Activated CD4-positive, alpha-beta T cell treated with anti-CD3 and anti-CD28 coated beads for 4 hours (primary cell): ENCODE measurements at regions not wholly inside any gene's neighbourhood (a gene's known extent, or its start where the extent isn't known, plus 50 kb on each side); places are given as distances from the start of the nearest gene placed in this dataset.
"Not testable (repeated sequence)": the region's sequence is repeated elsewhere in the genome, so short reads cannot be mapped to it uniquely, and the experiment has no call there.

ENCODE experiments used
- DNase-seq, 2 donors: peaks; one replicate each; pipeline ENCODE4 v3.0.0-alpha.2; 2020

DNA sequence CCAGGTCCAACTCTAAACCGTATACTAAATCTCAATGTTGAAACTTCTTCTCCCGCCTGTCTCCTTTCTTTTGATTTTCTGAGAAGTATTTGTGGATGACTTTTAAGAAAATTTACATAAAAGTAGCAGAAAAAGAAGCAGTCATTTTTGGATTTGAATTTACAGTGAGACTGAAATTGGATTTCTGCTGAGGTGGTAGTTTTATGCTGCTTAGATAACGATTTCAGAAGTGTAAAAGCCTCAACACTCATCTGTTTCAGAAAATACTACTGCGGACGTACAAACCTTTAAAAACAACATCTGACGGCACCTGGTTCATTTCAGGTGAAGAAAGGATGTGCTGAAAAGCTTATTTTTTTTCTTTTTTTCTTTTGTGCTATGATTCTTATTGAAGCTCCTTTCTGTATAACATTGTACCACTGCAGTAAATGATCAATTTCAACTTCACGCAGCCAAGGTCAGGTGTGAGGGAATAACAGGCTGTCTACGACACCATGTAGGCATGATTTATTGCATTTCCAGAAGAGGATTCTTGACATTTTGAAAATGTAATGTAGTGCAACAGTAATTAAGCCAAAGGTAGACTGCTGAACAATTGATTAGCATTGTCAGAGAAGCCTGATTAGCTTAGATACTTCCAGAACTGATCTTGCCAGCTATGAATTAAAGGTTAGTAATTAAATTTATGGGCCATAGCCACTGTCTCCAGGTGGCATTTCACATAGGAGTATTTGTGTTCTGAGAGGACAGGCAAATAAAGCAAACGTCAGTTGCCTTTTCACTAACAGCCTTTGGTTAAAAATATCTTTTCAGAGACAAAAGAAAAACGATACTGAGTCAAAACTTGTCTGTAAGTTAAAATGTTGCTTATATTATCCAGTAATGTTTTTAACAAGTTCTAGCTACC, 134.6 kb upstream of the KBTBD8 start:
- no peak for DNase-seq

DNA sequence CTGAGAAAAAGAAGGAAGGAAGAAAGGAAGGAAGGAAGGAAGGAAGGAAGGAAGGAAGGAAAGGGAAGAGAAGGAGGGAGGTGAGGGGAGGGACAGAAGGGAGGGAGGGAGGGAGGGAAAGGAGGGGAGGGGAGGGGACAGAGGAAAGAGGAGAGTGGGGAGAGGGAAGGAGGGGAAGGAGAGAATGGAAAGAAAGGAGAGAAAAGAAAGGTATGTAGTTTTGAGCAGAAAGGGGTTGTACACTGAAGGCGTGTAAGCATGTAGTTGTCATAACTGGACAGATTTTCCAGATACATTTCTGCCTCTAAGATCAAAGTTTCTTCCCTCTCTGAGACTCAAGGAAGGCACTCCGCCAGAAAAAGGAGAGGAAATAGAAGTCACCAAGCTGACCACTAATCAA, 113.4 kb upstream of the KBTBD8 start:
- DNase-seq: no peak

DNA sequence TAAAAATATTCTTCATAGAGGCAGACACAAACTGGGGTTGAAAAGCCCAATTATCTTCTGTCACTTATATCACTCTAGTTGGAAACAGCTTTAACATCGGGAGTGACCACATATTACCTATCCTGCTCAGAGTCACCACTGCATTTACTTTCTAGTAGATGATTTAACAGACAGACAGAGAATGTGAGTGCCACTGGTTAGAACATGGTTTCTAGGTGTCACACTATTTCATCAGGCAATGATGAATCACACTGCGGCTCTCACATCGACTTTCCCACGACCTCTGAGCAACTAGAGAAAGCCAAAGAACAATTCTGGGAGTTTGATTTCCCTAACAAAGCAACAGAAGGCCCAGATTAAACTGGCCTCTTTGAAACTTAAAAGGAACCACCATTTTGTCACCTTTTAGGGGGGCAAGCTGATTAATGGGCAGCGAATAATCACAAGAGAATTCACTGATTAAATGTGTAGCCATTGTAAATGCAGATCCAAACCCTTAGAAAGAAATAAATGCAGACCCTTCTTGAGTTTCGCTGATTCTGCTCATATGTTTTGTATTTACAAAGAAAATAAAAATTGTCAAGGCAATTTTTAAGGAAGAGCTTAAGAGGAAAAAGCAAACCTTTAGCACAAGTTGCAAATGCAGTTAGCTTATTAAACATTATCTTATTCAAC, 112.6 kb upstream of the KBTBD8 start:
- no peak for DNase-seq

DNA sequence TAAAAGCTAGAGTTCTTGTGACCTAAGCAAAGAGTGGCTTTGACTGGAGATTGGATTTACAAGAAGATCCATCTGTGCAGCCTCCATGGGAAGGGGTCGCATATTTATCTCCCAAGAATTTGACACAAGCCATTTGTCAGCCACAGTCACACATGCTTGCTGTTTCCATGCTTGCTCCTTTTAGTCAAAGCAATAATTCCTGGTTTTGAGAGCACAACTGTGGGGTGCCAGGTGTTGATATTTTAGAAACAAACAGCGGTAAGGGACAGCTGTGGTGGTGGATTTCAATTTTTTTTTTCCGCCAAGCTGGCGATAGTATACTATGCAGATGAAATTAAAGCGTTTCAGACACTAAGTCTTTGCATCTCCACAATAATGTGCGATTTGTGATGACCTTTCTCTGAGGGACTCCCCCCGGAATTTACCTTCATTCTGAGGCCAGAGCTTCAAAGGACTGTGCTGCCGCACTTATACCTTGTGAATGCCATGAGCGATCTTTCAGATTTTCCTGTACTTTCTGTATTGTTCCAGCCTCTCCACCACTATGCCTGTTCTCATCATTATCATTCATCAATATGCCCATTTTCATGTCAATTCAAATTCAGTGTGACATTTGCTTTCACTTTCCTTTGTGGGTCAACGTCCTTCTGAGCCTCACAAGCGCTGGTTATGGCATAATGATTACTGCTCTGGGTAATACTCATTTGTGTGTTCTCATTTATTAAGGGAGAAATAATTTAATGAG, 108.2 kb upstream of the KBTBD8 start:
- no peak for DNase-seq

DNA sequence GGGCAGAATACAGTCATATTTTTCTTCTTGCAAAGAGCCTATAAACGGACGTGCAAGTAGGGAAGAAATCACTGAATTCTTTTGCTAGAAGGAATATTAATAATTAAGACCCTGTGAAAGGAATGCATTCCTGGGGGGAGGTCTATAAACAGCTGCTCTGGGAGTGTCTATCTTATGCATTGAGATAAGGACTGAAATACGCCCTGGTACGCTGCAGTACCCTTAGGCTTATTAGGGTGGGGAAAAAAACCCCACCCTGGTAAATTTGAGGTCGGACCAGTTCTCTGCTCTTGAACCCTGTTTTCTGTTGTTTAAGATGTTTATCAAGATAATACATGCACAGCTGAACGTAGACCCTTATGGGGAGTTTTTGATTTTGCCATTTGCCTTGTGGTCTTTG, 100.0 kb upstream of the KBTBD8 start:
- no peak for DNase-seq

DNA sequence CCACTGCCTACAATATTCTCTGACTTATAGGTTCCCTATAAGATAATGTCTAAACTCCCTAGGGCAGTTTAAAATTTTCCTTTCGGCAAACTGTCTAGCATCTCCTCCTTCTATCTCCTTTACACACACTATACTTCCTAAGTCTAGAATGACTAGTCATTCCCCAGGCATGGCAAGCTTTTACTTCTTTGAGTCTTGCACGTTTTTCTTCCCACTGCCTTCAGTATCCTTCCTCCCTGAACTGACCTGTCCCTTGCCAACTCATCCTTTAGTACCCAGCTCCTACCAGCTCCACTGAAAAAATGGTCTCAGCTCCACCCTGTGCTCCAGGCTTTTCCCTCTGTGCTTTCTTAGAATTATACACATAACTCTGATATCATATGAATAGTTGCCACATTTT, 93.8 kb upstream of the KBTBD8 start:
- DNase-seq: no peak

DNA sequence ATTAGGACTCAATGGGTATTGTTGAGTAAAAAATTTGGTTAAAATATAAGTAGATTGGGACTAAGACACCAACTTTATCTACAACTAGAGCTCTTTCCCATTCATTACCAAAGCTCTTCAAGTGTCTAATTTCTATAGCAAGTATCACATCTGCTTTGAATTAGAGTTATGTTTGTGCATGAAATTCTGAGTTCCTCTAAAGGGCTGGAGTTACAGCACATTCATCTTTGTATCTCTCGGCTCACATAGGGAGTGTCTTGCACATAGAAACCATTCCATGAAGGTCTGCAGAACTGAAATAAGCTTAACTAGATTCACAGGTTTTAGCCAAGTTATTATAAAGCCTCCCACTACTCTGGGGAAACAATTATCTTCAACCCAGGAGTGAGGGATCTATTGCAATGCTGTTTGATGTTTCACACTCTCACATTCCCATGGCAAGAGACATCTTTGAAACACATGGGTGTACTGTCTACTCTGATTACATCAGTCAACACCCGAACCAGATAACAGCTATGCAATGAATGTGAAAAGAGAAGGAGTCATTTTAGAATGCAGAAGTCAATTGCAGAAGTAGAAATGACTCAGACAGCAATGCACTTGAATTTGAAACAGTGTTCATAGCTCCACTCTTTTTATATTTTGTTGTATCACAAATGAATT, 93.1 kb upstream of the KBTBD8 start:
- DNase-seq: no peak

DNA sequence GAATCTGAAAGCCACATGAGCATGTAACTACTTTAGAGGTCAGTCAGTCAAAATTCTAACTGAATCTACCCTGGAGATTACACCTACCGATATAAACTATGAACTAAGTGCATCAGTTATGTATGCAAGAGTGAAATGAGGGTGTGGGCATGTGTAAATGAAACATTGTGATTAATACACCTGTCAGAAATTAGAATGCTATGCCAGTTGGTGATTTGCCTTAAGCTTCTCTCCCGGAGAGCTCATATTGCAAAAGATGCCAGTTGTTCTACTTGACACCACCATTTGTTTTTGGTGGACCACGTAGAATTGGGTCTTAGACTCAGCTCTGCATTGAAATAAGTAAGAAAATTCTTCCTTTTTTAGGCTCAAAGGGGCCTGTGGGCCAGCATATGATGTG, 91.0 kb upstream of the KBTBD8 start:
- no peak for DNase-seq

DNA sequence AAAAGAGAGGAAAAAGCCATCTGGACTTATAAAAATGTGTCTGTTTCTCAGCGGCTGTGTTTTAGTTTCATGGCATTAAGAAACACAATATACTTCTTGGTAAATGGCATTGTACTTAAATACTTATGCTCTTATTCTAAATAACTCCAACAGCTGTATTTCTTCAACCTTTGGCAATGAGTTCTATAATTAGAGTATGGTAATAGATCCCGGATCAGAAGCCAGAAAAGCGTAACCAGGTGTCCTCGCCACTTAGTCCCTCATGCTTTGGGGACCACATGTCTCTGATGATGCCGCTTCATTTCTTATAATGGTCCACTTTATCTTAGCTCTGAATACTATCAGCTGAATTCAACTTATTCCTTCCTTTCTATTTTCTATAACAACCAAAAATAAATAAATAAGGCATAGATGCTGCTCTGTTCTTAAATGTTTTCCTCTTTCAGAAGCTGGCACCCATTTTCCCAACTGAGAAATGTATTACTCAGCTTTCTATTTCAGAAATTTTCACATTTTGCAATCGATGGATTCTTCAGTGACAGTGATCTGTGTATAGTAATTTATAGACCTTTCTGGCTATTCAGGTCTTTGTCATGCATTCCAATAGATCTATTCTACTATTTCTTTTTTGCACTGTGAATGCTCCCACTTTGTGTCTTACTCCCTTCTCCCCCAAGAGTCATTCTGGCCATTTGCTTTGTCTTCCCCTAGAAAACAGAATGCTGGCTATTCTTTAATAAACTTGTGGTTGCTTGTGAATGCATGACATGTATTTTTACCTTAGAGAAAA, 87.6 kb upstream of the KBTBD8 start:
- no peak for DNase-seq

DNA sequence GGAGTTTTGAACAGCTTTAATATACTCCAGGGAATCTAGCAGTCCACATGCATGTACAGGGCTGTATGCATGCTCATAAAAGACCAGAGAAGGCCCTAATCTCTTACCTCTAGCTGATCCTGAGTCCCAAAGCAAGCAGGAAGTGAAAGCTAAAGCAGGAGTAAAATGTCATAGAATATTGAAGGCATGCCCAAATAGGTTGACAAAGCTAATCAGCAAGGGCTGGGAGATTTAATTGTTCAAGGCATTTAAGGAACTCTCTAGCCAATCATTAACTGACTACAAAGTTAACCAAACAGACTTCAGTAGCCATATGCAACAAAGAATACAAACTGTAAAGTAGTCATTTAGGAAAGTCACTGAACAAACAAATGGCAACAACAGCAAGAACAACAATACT, 85.8 kb upstream of the KBTBD8 start:
- DNase-seq: no peak

DNA sequence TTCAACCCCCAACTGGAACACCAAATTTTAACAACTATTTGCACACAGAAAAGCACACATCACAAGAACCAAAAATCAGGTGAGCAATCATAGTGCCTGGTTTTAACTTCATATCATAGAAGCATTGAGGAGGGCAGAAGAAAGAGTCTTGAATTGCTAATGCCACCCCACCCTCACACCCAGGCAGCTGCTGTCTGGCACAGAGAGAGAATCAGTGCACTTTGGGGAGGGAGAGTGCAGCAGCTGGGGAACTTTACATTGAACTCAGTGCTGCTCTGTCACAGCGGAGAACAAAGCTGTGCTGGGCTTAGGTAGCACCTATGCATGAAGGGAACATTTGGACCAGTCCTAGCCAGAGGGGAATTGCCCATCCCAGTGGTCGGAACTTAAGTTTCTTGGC, 76.0 kb upstream of the KBTBD8 start:
- no peak for DNase-seq

DNA sequence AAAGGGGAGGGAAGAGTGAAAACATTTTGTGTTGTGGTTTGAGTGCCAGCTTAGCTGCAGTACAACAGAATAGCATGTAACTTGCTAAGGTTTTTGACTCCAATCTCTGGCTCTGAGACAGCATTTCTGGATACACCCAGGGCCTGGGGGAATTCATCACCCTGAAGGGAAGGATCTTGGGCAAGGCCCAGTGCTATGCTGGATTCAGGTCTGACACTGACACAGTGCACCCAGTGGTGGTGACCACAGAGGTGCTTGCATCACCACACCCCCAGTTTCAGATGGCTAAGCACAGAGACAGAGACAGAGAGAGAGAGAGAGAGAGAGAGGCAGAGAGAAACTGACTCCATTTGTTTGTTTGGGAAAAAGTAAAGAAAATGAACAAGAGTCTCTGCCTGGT, 74.1 kb upstream of the KBTBD8 start:
- no peak for DNase-seq

DNA sequence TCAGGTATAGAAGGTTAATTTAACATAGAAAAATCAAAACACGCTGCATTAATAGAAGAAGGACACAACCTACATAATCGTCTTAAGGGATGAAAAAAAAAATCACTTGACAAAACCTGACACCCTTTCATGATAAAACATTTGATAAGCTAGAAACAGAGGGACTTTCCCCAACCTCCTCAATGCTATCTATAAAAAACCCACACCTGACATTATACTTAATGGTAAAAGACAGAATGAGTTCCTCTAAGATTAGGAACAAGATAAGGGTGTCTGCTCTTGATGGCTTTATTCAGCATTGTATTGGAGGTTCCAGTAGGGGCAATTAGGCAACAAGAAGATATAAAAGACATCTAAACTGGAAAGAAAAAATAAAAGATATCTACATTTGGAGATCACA, 69.9 kb upstream of the KBTBD8 start:
- no peak for DNase-seq

DNA sequence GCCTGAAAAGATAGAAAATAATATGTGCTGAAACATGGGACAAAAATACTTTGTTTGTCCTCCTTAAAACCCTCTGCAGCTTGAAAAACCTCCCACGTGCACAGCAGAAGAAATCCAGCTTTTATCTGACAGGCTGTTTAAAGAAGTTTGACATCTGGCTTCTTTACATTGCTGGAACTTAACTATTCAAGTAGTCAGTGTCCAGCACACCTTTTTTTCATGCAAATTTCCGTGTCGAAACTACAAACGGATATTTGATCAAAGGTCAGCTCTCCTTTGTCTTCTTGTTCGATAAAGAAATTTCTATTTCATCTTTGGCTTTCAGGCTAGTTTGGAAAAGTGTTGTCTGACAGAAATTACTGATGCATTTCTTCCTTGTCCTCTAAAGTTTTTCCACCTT, 66.8 kb upstream of the KBTBD8 start:
- no peak for DNase-seq

DNA sequence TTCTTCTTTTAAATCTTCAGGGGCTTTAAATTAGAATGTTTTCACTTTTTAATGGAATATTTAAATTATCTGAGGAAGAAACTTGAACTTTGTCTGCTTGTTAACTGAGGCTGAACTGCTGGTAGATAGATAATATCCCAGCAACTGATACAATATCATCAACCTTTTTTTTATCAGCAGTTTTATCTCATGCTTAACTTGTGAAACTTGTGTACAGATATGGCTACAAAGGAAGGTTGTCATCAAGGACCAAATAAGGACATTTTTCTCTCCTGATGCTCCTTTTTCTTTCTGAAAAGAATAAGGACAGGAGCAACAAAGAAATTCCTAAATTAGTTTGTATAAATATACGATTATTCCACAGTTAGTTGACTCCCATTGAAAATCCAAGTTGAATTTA, 66.4 kb upstream of the KBTBD8 start:
- DNase-seq: no peak

DNA sequence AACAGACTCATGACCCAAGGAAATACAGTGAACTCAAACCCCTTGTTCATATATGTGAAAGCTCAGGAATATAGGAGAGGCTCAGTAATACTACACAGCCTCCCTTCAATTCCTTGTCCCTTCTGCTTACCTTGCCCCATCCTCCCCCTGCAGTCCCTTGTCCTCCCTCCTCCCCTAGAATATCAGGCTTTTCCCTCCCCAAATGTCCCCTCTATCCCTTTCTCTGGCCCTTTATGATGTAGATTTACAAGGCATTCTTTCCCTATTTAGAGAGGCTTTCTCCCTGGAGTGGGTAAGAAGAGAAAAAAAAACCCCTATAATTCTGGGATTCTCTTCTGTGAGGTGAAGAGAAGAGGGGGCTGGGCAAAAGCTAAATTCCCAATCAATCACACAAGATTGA, 64.9 kb upstream of the KBTBD8 start:
- DNase-seq: no peak

DNA sequence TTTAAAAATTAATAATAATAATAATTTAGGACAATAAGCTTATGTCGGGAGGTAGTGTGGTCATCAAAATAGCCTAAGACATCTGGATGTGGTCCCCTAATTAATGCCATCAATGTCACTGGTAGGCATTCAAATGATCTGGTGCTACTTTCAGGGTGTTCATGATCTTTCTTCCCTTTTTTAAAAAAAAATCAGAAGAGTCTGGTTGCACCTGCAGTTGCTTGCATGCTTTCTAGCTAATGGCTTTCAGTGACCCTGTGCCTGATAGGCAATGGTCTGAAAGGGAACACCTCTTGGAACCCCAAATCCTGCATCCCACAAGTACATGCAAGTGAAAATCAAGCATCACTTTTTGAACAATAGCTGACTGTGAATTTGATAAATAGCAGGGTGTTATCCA, 64.1 kb upstream of the KBTBD8 start:
- DNase-seq: no peak

DNA sequence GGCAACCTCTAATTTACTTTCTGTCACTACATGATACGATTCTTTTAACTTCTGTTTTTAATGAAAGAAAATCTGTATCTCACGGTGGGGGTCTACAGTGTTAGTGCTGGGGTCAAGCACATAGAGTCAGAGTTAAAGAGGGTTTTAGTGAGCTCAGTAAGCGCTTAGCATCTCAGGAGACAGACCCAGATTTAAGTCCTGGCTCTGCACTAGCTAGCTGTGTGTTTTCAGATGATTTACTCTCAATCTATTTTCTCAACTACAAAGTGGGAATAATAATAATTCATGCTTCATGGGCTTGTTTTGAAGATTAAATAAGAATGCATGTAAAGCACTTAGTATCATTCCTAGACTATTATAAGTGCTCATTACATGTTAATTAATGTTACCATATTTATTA, 63.4 kb upstream of the KBTBD8 start:
- DNase-seq: no peak

DNA sequence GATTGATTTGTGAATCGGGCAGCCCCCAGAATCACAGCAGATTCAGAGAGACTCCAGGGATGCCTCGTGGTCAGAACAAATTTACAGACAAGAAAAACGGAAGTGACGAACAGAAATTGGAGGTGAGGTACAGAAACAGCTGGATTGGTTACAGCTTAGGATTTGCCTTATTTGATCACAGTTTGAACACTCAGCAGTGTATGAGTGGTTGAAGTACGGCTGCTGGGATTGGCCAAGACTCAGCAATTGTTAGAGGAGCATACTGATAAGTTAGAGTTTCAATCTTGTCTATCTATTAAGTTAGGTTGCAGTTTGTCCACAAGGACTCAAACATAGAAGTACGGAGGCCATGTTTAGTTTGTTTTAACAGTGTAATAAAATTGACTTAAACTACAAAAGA, 61.1 kb upstream of the KBTBD8 start:
- not testable (repeated sequence) for DNase-seq

DNA sequence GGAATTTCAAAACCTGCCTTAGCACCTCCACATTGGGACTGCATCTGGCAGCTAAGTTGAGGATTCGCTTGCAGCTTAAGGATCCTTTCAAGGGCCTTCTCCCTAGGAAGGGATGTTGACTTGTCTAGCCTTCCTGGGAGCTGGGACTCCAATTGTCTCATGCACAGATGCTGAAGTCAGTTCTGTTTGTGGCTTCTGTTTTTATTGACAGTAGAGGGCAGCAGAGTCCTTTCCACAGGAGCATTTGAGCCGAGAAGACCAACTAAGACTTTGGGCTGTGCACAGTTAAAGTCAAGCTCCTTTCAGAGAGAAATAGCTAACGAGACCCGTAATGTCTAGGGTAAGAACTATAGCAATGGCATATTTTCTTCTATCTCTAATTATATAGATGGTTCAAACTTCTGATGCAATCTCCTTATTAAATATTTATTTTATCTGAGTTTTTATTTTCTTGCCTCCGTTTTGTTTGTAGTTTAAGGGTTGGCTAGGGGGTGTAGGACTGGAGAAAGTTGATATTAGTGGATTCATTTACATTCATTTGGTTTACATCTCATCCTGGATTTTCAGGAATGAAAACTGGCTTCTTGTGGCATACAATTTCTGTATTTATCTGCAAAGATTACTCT, 59.7 kb upstream of the KBTBD8 start:
- peak; percentile 9 to 32 for DNase-seq

DNA sequence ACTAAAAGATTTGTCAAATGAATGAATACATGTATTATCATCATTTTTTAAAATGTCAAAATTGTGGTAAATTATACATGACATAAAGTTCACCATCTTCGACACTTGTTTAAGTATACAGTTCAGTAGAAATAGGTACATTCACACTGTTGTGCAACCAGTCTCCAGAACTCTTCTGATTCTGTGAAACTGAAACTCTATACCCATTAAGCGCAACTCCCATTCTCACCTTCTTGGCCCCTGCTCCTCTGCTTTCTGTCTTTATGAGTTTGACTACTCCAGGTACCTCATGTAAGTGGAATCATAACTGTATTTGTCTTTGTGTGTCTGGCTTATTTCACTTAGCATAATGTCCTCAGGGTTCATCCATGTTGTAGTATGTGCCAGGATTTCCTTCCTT, 50.1 kb upstream of the KBTBD8 start:
- no peak for DNase-seq
